GM12878 (cell line): ENCODE measurements at regions not wholly inside any gene's neighbourhood (a gene's known extent, or its start where the extent isn't known, plus 50 kb on each side); places are given as distances from the start of the nearest gene placed in this dataset.

Source experiments
- ATAC-seq: fragments of 200-7000 bp; cut with Tn5 transposase; 3 replicates; pipeline ENCODE4 v1.9.1; 2020; ENCODE audit warnings: mild to moderate bottlenecking, moderate library complexity
- BruUV-seq: library from RNA; stranded (reverse); fragments of 400-500 nt; replicated peaks from 2 replicates; lab custom pipeline; 2021; lab: Mats Ljungman, UMichigan
- CTCF ChIA-PET: fragments of 300-600 bp; sonication (Branson Sonifier 250); formaldehyde crosslinking; extraction: SDS; loops from one replicate; lab custom pipeline; 2021; ENCODE audit warnings: inconsistent platforms; lab: Yijun Ruan, JAX
- POLR2A ChIA-PET: fragments of 350-600 bp; formaldehyde crosslinking; extraction: SDS; loops from one replicate; lab custom pipeline; 2021; ENCODE audit warnings: inconsistent platforms; lab: Charles Lee
- RAD21 ChIA-PET: fragments of 300-600 bp; sonication (Branson Sonifier 250); formaldehyde crosslinking; loops from one replicate; lab custom pipeline; 2023; ENCODE audit warnings: antibody characterized with exemption; ENCODE audit not compliant: unreplicated experiment; lab: Charles Lee
- SMC1A ChIA-PET: fragments of 300-600 bp; sonication (Branson Sonifier 250); formaldehyde crosslinking; loops from one replicate; lab custom pipeline; 2023; ENCODE audit not compliant: unreplicated experiment, uncharacterized antibody; lab: Charles Lee
- DNase-seq: peaks from one replicate; pipeline ENCODE4 v3.0.0-alpha.2; 2011; ENCODE audit warnings: low read depth, low spot score
- FAIRE-seq: peaks from 3 replicates; lab custom pipeline; 2011; peaks lifted over from hg19 to GRCh38; lab: Jason Lieb, UNC
- H2AFZ ChIP-seq: 2 replicates; pipeline ENCODE4 v1.6.0; 2011; ENCODE audit warnings: low read depth, low read length, control low read depth; ENCODE audit not compliant: control insufficient read depth
- H3K27ac ChIP-seq: 2 replicates; pipeline ENCODE4 v1.5.1; 2011; ENCODE audit warnings: control low read depth; ENCODE audit not compliant: control insufficient read depth, insufficient read depth
- H3K27me3 ChIP-seq, 2 experiments: replicated peaks in 1 of 2; 2 replicates each; pipeline versions ENCODE4 v1.6.0 to v1.6.1; 2011; ENCODE audit warnings: low read length in 1 of 2; ENCODE audit not compliant: control insufficient read depth in 2 of 2, insufficient read depth in 2 of 2
- H3K36me3 ChIP-seq, 2 experiments: 2 replicates each; pipeline ENCODE4 v1.5.1; 2011; ENCODE audit warnings: low read length in 1 of 2; ENCODE audit not compliant: control insufficient read depth in 2 of 2, insufficient read depth in 2 of 2
- H3K4me1 ChIP-seq: 2 replicates; pipeline ENCODE4 v1.6.1; 2011; ENCODE audit warnings: mild to moderate bottlenecking, low read length, moderate library complexity, mixed read lengths; ENCODE audit not compliant: control insufficient read depth, insufficient read depth
- H3K4me2 ChIP-seq: 2 replicates; pipeline ENCODE4 v1.6.0; 2011; ENCODE audit warnings: control low read depth; ENCODE audit not compliant: control insufficient read depth, insufficient read depth
- H3K4me3 ChIP-seq: fragments of 200-600 bp; sonication (generic); 2 replicates; pipeline ENCODE4 v1.5.1; 2016
- H3K79me2 ChIP-seq: 2 replicates; pipeline ENCODE4 v1.6.0; 2011; ENCODE audit warnings: low read length; ENCODE audit not compliant: control insufficient read depth, insufficient read depth
- H3K9ac ChIP-seq: 2 replicates; pipeline ENCODE4 v1.8.0; 2011; ENCODE audit warnings: low read length, control low read depth, mixed read lengths; ENCODE audit not compliant: control insufficient read depth, insufficient read depth
- H3K9me3 ChIP-seq: replicated peaks from 3 replicates; pipeline ENCODE4 v1.5.1; 2011; ENCODE audit warnings: mild to moderate bottlenecking, low read length; ENCODE audit not compliant: control insufficient read depth, insufficient read depth
- H4K20me1 ChIP-seq: 2 replicates; pipeline ENCODE4 v1.6.0; 2011; ENCODE audit not compliant: control insufficient read depth, insufficient read depth
- ESRRA ChIP-seq: IDR thresholded peaks from 2 replicates; pipeline ENCODE4 v1.6.1; 2012; ENCODE audit warnings: mild to moderate bottlenecking, low read length, improper control_type of control experiment
- IRF3 ChIP-seq: fragments of 450-650 bp; IDR thresholded peaks from 2 replicates; pipeline ENCODE4 v1.6.1; 2014; ENCODE audit warnings: mild to moderate bottlenecking
- NFYB ChIP-seq: IDR thresholded peaks from 2 replicates; pipeline ENCODE4 v1.6.1; 2011; ENCODE audit warnings: low read depth, mild to moderate bottlenecking, low read length, improper control_type of control experiment, moderate library complexity; ENCODE audit not compliant: insufficient read depth
- RELA ChIP-seq: fragments of 450-650 bp; IDR thresholded peaks from 2 replicates; pipeline ENCODE4 v1.8.0; 2014; ENCODE audit warnings: borderline replicate concordance; ENCODE audit not compliant: partially characterized antibody
- SMC3 ChIP-seq: IDR thresholded peaks from 2 replicates; pipeline ENCODE4 v1.6.1; 2011; ENCODE audit warnings: low read length, improper control_type of control experiment, borderline replicate concordance
- SRF ChIP-seq, 2 experiments: IDR thresholded peaks; 2 replicates each; pipeline ENCODE4 v1.6.1; 2011; ENCODE audit warnings: low read depth in 2 of 2, low read length in 2 of 2, mild to moderate bottlenecking in 1 of 2, moderate library complexity in 1 of 2
- SUZ12 ChIP-seq: fragments of 200-600 bp; sonication (generic); IDR thresholded peaks from one replicate; pipeline ENCODE4 v1.6.1; 2018; ENCODE audit warnings: antibody characterized with exemption, mild to moderate bottlenecking; ENCODE audit not compliant: unreplicated experiment
- TCF7 ChIP-seq: IDR thresholded peaks from 2 replicates; pipeline ENCODE4 v1.6.1; 2014; ENCODE audit warnings: antibody characterized with exemption, borderline replicate concordance
- YBX1 ChIP-seq: fragments of 450-650 bp; IDR thresholded peaks from 2 replicates; pipeline ENCODE4 v1.6.1; 2016; ENCODE audit warnings: antibody characterized with exemption
- WGBS: methylation state at CpG from one replicate; pipeline ENCODE4 v1.1.6; 2016; ENCODE audit warnings: low lambda C conversion rate; ENCODE audit not compliant: insufficient replicate concordance, insufficient coverage; ENCODE audit errors: missing lambda C conversion rate; 5-methylcytosine and 5-hydroxymethylcytosine counted together
- in situ Hi-C: fragments of 300-500 bp; cut with MboI; formaldehyde crosslinking; loops from 9 replicates; pipeline ENCODE4 v1.14.3; 2018; ENCODE audit warnings: mixed read lengths
- intact Hi-C: fragments of 100-400 bp; cut with micrococcal nuclease; formaldehyde crosslinking; loops from one replicate; pipeline ENCODE4 v1.14.2; 2022; ENCODE audit not compliant: unreplicated experiment
- TF ChIP-seq, protein P1 (sequence below): IDR thresholded peaks from 2 replicates; pipeline ENCODE4 v1.6.1; 2011; ENCODE audit warnings: borderline replicate concordance, low read depth, mild to moderate bottlenecking, moderate library complexity, mixed read lengths, low read length; ENCODE audit not compliant: insufficient read depth; ENCODE audit errors: extremely low read length
- TF ChIP-seq, protein P2 (sequence below): IDR thresholded peaks from 2 replicates; pipeline ENCODE4 v1.6.1; 2012; ENCODE audit warnings: low read depth, low read length, improper control_type of control experiment

GRCh38 chr5:42898760-42899159, 87.1 kb upstream of the SELENOP start (continued):
- no peak for TF ChIP-seq SMC3
- no peak for TF ChIP-seq SUZ12
- TF ChIP-seq RELA, result no peak
- no peak for TF ChIP-seq NFYB
- TF ChIP-seq SRF (IDR thresholded peaks at IDR 0.05; ENCODE audit: low read depth in 2 of 2, low read length in 2 of 2), result no peak
- TF ChIP-seq YBX1, result no peak
- TF ChIP-seq, protein P1, sequence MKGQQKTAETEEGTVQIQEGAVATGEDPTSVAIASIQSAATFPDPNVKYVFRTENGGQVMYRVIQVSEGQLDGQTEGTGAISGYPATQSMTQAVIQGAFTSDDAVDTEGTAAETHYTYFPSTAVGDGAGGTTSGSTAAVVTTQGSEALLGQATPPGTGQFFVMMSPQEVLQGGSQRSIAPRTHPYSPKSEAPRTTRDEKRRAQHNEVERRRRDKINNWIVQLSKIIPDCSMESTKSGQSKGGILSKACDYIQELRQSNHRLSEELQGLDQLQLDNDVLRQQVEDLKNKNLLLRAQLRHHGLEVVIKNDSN, result no peak
- no peak for TF ChIP-seq IRF3

GRCh38 chr5:42896523-42896922, 84.8 kb upstream of the SELENOP start:
- no TSS peak for BruUV-seq
- ChIA-PET SMC1A (interaction anchor here (0.7 to 1.4 kb wide), 3 partner anchors 12 to 145 kb away, joined by 3 read pairs; no protein-coding TSS in a partner anchor), CTCF (interaction anchor here (1.4 to 2.5 kb wide), 2 partner anchors 12 to 129 kb away, joined by 5 read pairs; no protein-coding TSS in a partner anchor), RAD21 (interaction anchor here (0.7 kb wide), 1 partner anchor 12 kb away, joined by 3 read pairs; no protein-coding TSS in a partner anchor), POLR2A (no interaction called here)
- DNase-seq, result no peak
- no peaks in the 10 kb centered on the region for H4K20me1 ChIP-seq
- H3K27ac ChIP-seq, result no peak overlapping the region
- H3K4me1 ChIP-seq, result no peaks in the 10 kb centered on the region
- no peak for FAIRE-seq
- 31% methylated on average over 3 of the region's 3 CpGs for WGBS
- no peak overlapping the region for H3K9ac ChIP-seq
- no peaks in the 10 kb centered on the region for H3K36me3 ChIP-seq
- H3K4me3 ChIP-seq, result no peak overlapping the region
- TF ChIP-seq, protein P2, sequence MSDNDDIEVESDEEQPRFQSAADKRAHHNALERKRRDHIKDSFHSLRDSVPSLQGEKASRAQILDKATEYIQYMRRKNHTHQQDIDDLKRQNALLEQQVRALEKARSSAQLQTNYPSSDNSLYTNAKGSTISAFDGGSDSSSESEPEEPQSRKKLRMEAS, result no peak
- TF ChIP-seq TCF7 (no peak), ESRRA (no peak)
- peaks cover 0 to 2% of the 10 kb centered on the region in 2 experiments; a peak in 3 of 4 replicates for H3K27me3 ChIP-seq
- H2AFZ ChIP-seq, result no peak overlapping the region
- H3K4me2 ChIP-seq, result no peak overlapping the region
- no peaks in the 10 kb centered on the region for H3K9me3 ChIP-seq
- ATAC-seq, result no peak
- H3K79me2 ChIP-seq, result no peaks in the 10 kb centered on the region
- in situ Hi-C loops (no loop called here), intact Hi-C loops (no loop called here)
